ENCODE measurements at regions not wholly inside any gene's neighbourhood (a gene's known extent, or its start where the extent isn't known, plus 50 kb on each side); places are given as distances from the start of the nearest gene placed in this dataset.

DNA sequence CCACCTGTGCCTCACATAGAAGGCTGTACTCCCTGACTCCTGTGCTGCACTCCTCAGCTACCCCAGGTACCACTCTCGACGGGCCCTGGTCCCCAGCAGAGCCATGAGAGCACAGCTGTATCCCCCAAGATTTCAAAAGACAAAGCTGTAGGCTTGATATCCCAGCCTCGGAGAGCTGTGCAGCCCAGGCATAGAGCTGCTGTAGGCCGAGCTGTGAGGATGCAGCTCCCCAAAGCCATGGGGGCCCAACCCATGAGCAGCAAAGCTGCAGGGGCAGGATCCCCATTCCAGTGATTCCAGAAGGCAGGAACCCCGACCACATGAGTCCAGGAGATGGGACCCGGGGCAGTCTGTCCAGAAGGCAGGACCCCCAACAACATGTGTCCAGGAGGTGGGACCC lies 123.8 kb upstream of the CBLN2 start:
- TF ChIP-seq, protein P1, sequence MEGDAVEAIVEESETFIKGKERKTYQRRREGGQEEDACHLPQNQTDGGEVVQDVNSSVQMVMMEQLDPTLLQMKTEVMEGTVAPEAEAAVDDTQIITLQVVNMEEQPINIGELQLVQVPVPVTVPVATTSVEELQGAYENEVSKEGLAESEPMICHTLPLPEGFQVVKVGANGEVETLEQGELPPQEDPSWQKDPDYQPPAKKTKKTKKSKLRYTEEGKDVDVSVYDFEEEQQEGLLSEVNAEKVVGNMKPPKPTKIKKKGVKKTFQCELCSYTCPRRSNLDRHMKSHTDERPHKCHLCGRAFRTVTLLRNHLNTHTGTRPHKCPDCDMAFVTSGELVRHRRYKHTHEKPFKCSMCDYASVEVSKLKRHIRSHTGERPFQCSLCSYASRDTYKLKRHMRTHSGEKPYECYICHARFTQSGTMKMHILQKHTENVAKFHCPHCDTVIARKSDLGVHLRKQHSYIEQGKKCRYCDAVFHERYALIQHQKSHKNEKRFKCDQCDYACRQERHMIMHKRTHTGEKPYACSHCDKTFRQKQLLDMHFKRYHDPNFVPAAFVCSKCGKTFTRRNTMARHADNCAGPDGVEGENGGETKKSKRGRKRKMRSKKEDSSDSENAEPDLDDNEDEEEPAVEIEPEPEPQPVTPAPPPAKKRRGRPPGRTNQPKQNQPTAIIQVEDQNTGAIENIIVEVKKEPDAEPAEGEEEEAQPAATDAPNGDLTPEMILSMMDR (IDR thresholded peaks at IDR 0.05; ENCODE audit: low read depth, low read length), result no peak

DNA sequence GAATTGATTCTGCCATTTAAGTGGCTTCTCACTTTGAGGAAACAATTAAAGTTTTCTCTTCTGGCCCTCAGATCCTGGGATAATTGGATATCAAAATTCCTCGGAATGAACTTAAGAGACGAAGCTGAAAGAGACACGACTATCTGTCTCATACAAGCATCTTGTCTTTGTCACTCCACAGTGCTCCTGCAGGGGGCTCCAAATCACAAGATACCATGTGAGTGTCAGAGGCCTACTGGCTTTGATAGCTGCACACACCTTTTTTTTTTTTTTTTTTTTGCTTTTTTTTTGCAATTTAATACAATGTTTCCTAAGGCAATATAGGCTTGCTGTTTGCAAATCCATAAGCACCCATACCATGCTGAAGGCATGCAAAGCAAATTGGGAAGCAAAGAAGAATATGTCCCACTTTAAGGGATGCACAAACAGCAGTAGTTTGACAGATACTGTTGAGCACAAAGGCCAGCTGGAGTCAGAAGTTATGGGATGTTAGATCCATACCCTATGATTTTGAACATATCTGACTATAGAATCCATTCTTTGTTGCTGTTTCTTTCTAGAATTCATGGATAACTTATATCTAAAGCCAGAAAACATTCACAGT lies 109.0 kb upstream of the CBLN2 start:
- no peak overlapping the region for H3K4me3 ChIP-seq (replicated peaks in 1 of 2; ENCODE audit: low read depth in 2 of 2, low read length in 2 of 2)
- TF ChIP-seq, protein P1 (IDR thresholded peaks at IDR 0.05; ENCODE audit: low read depth, low read length), result peak; percentile 26
- DNase-seq (ENCODE audit: low read depth in 2 of 2), result peak; percentile 6 to 21

More for the DNA sequence above, 123.8 kb upstream of the CBLN2 start:
- no peak overlapping the region for H3K4me3 ChIP-seq (replicated peaks in 1 of 2; ENCODE audit: low read depth in 2 of 2, low read length in 2 of 2)
- DNase-seq (ENCODE audit: low read depth in 2 of 2), result no peak

DNA sequence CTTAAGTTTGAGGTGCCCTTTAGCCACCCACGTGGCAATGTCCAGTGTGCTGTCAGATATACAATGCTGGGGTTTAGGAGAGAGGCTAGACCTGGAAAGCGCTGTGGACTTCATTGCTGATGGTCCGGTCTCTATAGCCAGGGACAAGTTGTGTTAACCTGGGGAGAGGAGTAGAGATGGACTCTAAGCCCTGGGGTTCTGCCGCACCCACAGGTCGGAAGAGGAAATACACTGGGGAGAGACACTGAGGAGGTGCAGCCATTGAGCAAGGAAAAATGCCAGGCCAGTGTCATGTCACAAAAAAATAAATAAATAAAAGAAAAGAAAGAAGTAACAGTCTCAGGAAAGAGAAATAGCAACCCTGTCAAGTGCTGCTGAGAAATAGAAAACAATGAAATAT lies 106.9 kb upstream of the CBLN2 start:
- TF ChIP-seq, protein P1 (IDR thresholded peaks at IDR 0.05; ENCODE audit: low read depth, low read length), result no peak
- H3K4me3 ChIP-seq (replicated peaks in 1 of 2; ENCODE audit: low read depth in 2 of 2, low read length in 2 of 2), result no peak overlapping the region
- no peak for DNase-seq (ENCODE audit: low read depth in 2 of 2)

DNA sequence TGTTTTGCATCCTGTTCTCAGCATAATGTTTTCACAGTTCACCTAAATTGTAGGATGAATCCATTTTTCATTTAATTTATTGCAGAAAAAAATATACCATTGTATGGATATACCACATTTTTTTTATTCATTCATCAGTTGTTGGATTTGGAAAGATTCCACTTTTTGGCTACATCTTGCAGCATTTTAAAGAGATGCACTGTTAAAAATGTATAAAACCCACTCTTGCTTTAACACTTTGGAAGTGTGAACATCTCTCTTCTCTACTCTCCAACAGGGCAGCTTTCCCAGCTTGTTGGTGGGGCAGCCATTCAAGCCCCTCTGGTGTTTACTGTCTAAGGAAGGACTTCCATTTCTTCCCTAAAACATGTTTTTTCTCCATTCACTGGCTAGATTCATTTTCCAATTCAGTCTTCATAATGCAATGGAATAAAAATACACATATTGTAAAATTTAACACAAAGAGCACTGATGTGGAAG lies 104.4 kb upstream of the CBLN2 start:
- H3K4me3 ChIP-seq (replicated peaks in 1 of 2; ENCODE audit: low read depth in 2 of 2, low read length in 2 of 2), result no peak overlapping the region
- TF ChIP-seq, protein P1 (IDR thresholded peaks at IDR 0.05; ENCODE audit: low read depth, low read length), result no peak
- no peak for DNase-seq (ENCODE audit: low read depth in 2 of 2)

DNA sequence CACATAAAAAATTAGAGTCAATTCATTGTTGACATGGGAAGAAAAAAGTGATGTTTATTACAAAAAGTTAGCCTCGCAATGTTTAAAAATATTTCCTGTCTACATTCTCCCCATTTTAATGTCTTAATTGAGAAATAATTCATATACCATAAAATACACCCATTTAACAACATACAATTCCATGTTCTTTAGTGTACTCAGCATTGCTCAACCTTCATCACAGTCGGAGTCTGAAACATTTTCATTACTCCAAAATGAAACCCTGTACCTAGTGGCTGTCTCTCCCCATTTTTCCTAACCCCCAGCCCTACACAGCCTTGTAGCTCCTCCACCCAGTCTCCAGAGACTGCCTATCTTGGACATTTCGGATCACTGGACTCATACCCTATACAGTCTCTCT lies 103.9 kb upstream of the CBLN2 start:
- TF ChIP-seq, protein P1 (IDR thresholded peaks at IDR 0.05; ENCODE audit: low read depth, low read length), result no peak
- DNase-seq (ENCODE audit: low read depth in 2 of 2), result no peak

DNA sequence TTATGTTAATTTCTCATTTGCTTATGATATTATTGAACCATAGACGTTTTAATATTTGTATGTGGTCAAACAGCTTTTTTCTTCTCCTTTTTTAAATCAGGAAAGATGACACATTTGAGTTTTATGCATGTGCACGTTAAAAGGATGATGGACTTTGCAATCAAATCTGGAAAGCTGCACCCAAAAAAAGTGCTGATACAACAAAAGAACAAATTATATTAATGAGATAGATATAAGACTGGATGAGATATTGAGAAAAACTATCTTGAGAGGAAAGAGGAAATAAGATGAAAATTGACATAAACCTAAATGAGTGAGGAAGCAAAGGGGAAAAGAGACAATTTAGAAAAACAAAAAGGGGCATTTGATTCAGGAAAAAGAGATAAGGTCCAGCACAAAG lies 96.4 kb upstream of the CBLN2 start:
- DNase-seq (ENCODE audit: low read depth in 2 of 2), result no peak
- no peak overlapping the region for H3K4me3 ChIP-seq (replicated peaks in 1 of 2; ENCODE audit: low read depth in 2 of 2, low read length in 2 of 2)
- TF ChIP-seq, protein P1 (IDR thresholded peaks at IDR 0.05; ENCODE audit: low read depth, low read length), result no peak

More for the DNA sequence above, 103.9 kb upstream of the CBLN2 start:
- no peak overlapping the region for H3K4me3 ChIP-seq (replicated peaks in 1 of 2; ENCODE audit: low read depth in 2 of 2, low read length in 2 of 2)

DNA sequence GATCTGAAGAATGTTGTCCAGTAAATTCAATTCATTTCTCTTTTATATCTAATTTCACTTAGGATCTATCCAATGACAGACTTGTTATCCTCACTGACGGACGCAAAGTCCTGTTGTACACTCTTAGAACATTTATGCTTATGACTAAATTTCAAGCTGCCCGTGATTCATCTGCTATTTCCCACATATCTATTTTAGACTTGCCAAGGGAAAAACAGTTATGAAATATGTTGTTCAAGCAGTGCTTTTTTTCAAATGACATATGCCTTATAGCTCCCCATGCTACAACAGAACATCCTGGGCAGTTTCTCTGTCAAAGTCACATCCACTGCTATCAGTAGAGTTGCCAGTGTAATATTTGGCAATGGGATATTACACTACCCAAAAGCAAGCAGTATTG lies 94.2 kb upstream of the CBLN2 start:
- TF ChIP-seq, protein P1 (IDR thresholded peaks at IDR 0.05; ENCODE audit: low read depth, low read length), result no peak
- no peak for DNase-seq (ENCODE audit: low read depth in 2 of 2)
- no peak overlapping the region for H3K4me3 ChIP-seq (replicated peaks in 1 of 2; ENCODE audit: low read depth in 2 of 2, low read length in 2 of 2)
